ENCODE measurements at regions not wholly inside any gene's neighbourhood (a gene's known extent, or its start where the extent isn't known, plus 50 kb on each side); places are given as distances from the start of the nearest gene placed in this dataset.
"Not testable (repeated sequence)": the region's sequence is repeated elsewhere in the genome, so short reads cannot be mapped to it uniquely, and the experiment has no call there.

DNA sequence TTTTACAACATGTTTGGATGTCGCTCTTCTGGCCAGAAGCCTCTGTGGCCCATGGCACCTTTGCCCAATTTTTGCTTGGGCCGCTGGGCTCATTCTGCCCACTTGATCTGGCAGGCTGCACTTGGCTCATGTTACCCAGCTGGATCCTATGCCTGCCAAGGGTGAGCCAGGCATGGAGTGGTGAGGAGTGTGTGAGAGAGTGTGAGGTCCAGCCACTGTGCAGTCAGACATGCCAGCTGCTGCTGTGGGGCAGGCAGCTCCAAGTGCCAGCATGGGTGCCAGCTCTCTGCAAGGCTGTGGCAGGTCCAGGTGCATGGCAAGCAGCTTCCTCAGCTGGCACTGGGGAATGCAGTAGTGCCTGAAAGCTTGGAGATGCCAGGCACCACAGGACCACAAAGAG lies 71.0 kb downstream of the EBNA1BP2 start:
- Histone ChIP-seq H3K36me3 (ENCODE audit: insufficient read depth, low read length) (no peaks in the 10 kb centered on the region), H2AFZ (ENCODE audit: low read depth, low read length) (no peak overlapping the region), H3K9me3 (ENCODE audit: insufficient read depth, low read depth, low read length) (no peaks in the 10 kb centered on the region), H3K9ac (ENCODE audit: low read length) (no peak overlapping the region), H3K27me3 (ENCODE audit: insufficient read depth, low read length) (peaks cover 3% of the 10 kb centered on the region), H3K4me3 (ENCODE audit: insufficient read depth, low read depth, low read length) (no peak overlapping the region), H4K20me1 (ENCODE audit: insufficient read depth, low read length) (no peaks in the 10 kb centered on the region), H3K79me2 (ENCODE audit: insufficient read depth, low read length) (no peaks in the 10 kb centered on the region), H3K27ac (ENCODE audit: low read depth, low read length) (no peak overlapping the region), H3K4me1 (ENCODE audit: insufficient read depth, low read length) (no peaks in the 10 kb centered on the region), H3K4me2 (ENCODE audit: low read length) (no peak overlapping the region)
- Mint-ChIP-seq H3K4me1 (ENCODE audit: low read depth, unreplicated experiment) (no peaks in the 10 kb centered on the region), H3K4me3 (ENCODE audit: unreplicated experiment) (no peak overlapping the region), H3K36me3 (ENCODE audit: low read depth, unreplicated experiment) (no peaks in the 10 kb centered on the region), H3K27me3 (ENCODE audit: low read depth, unreplicated experiment) (peaks cover 3% of the 10 kb centered on the region), H3K27ac (ENCODE audit: unreplicated experiment) (no peak overlapping the region), H3K9me3 (ENCODE audit: unreplicated experiment) (peaks cover 16% of the 10 kb centered on the region)
- FAIRE-seq (no peak), DNase-seq (ENCODE audit: low read depth) (no peak)
- TF ChIP-seq EZH2 (IDR thresholded peaks at IDR 0.05; ENCODE audit: insufficient read depth, low read length): no peak
- TF ChIP-seq, protein P1, sequence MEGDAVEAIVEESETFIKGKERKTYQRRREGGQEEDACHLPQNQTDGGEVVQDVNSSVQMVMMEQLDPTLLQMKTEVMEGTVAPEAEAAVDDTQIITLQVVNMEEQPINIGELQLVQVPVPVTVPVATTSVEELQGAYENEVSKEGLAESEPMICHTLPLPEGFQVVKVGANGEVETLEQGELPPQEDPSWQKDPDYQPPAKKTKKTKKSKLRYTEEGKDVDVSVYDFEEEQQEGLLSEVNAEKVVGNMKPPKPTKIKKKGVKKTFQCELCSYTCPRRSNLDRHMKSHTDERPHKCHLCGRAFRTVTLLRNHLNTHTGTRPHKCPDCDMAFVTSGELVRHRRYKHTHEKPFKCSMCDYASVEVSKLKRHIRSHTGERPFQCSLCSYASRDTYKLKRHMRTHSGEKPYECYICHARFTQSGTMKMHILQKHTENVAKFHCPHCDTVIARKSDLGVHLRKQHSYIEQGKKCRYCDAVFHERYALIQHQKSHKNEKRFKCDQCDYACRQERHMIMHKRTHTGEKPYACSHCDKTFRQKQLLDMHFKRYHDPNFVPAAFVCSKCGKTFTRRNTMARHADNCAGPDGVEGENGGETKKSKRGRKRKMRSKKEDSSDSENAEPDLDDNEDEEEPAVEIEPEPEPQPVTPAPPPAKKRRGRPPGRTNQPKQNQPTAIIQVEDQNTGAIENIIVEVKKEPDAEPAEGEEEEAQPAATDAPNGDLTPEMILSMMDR (IDR thresholded peaks at IDR 0.05; ENCODE audit: insufficient read depth, low read depth, low read length): no peak

- Mint-ChIP-seq H3K36me3 (ENCODE audit: low read depth, unreplicated experiment) (no peaks in the 10 kb centered on the region), H3K27ac (ENCODE audit: unreplicated experiment) (no peak overlapping the region), H3K9me3 (ENCODE audit: unreplicated experiment) (peaks cover 3% of the 10 kb centered on the region), H3K4me1 (ENCODE audit: low read depth, unreplicated experiment) (no peaks in the 10 kb centered on the region), H3K27me3 (ENCODE audit: low read depth, unreplicated experiment) (peaks cover 3% of the 10 kb centered on the region), H3K4me3 (ENCODE audit: unreplicated experiment) (no peak overlapping the region)
- Histone ChIP-seq H3K27ac (ENCODE audit: low read depth, low read length) (no peak overlapping the region), H3K9ac (ENCODE audit: low read length) (no peak overlapping the region), H3K79me2 (ENCODE audit: insufficient read depth, low read length) (no peaks in the 10 kb centered on the region), H3K36me3 (ENCODE audit: insufficient read depth, low read length) (no peaks in the 10 kb centered on the region), H3K4me2 (ENCODE audit: low read length) (no peak overlapping the region), H3K9me3 (ENCODE audit: insufficient read depth, low read depth, low read length) (no peaks in the 10 kb centered on the region), H3K4me3 (ENCODE audit: insufficient read depth, low read depth, low read length) (no peak overlapping the region), H3K4me1 (ENCODE audit: insufficient read depth, low read length) (no peaks in the 10 kb centered on the region), H4K20me1 (ENCODE audit: insufficient read depth, low read length) (no peaks in the 10 kb centered on the region), H2AFZ (ENCODE audit: low read depth, low read length) (no peak overlapping the region), H3K27me3 (ENCODE audit: insufficient read depth, low read length) (no peaks in the 10 kb centered on the region)
- DNase-seq (ENCODE audit: low read depth) (no peak), FAIRE-seq (no peak)
- TF ChIP-seq, protein P1 (IDR thresholded peaks at IDR 0.05; ENCODE audit: insufficient read depth, low read depth, low read length): no peak
- no peak for TF ChIP-seq EZH2 (IDR thresholded peaks at IDR 0.05; ENCODE audit: insufficient read depth, low read length)
Observed at GRCh38 chr1:43098200-43098599, 73.9 kb downstream of the EBNA1BP2 start.

GRCh38 chr1:43096528-43096927 lies 75.6 kb downstream of the EBNA1BP2 start:
- not testable (repeated sequence) for H3K36me3 Mint-ChIP-seq (ENCODE audit: low read depth, unreplicated experiment); FAIRE-seq; H3K4me1 Mint-ChIP-seq (ENCODE audit: low read depth, unreplicated experiment); H3K9ac ChIP-seq (ENCODE audit: low read length); H4K20me1 ChIP-seq (ENCODE audit: insufficient read depth, low read length); H3K4me3 Mint-ChIP-seq (ENCODE audit: unreplicated experiment); H3K4me1 ChIP-seq (ENCODE audit: insufficient read depth, low read length); H2AFZ ChIP-seq (ENCODE audit: low read depth, low read length); H3K79me2 ChIP-seq (ENCODE audit: insufficient read depth, low read length); H3K27ac ChIP-seq (ENCODE audit: low read depth, low read length); H3K27me3 Mint-ChIP-seq (ENCODE audit: low read depth, unreplicated experiment); H3K27me3 ChIP-seq (ENCODE audit: insufficient read depth, low read length); DNase-seq (ENCODE audit: low read depth); H3K4me3 ChIP-seq (ENCODE audit: insufficient read depth, low read depth, low read length); H3K9me3 Mint-ChIP-seq (ENCODE audit: unreplicated experiment); H3K36me3 ChIP-seq (ENCODE audit: insufficient read depth, low read length); H3K9me3 ChIP-seq (ENCODE audit: insufficient read depth, low read depth, low read length); H3K4me2 ChIP-seq (ENCODE audit: low read length); H3K27ac Mint-ChIP-seq (ENCODE audit: unreplicated experiment)

- DNase-seq (ENCODE audit: low read depth); H3K4me3 ChIP-seq (ENCODE audit: insufficient read depth, low read depth, low read length); H2AFZ ChIP-seq (ENCODE audit: low read depth, low read length); H3K27me3 ChIP-seq (ENCODE audit: insufficient read depth, low read length); H3K4me1 ChIP-seq (ENCODE audit: insufficient read depth, low read length); H3K9me3 ChIP-seq (ENCODE audit: insufficient read depth, low read depth, low read length); H3K4me3 Mint-ChIP-seq (ENCODE audit: unreplicated experiment); H4K20me1 ChIP-seq (ENCODE audit: insufficient read depth, low read length); FAIRE-seq; H3K79me2 ChIP-seq (ENCODE audit: insufficient read depth, low read length); H3K9me3 Mint-ChIP-seq (ENCODE audit: unreplicated experiment); H3K36me3 ChIP-seq (ENCODE audit: insufficient read depth, low read length); H3K4me2 ChIP-seq (ENCODE audit: low read length); H3K36me3 Mint-ChIP-seq (ENCODE audit: low read depth, unreplicated experiment); H3K27ac Mint-ChIP-seq (ENCODE audit: unreplicated experiment); H3K27ac ChIP-seq (ENCODE audit: low read depth, low read length); H3K4me1 Mint-ChIP-seq (ENCODE audit: low read depth, unreplicated experiment); H3K9ac ChIP-seq (ENCODE audit: low read length): not testable (repeated sequence)
- H3K27me3 Mint-ChIP-seq (ENCODE audit: low read depth, unreplicated experiment): peaks cover 11% of the 10 kb centered on the region
Observed at GRCh38 chr1:43090812-43091211, 81.3 kb downstream of the EBNA1BP2 start.

- H3K4me2 ChIP-seq (ENCODE audit: low read length); H3K9me3 Mint-ChIP-seq (ENCODE audit: unreplicated experiment); H3K4me1 ChIP-seq (ENCODE audit: insufficient read depth, low read length); H4K20me1 ChIP-seq (ENCODE audit: insufficient read depth, low read length); H3K4me3 ChIP-seq (ENCODE audit: insufficient read depth, low read depth, low read length); H3K79me2 ChIP-seq (ENCODE audit: insufficient read depth, low read length); H3K27ac ChIP-seq (ENCODE audit: low read depth, low read length); H3K9ac ChIP-seq (ENCODE audit: low read length); H2AFZ ChIP-seq (ENCODE audit: low read depth, low read length); H3K4me1 Mint-ChIP-seq (ENCODE audit: low read depth, unreplicated experiment); H3K4me3 Mint-ChIP-seq (ENCODE audit: unreplicated experiment); DNase-seq (ENCODE audit: low read depth); H3K36me3 Mint-ChIP-seq (ENCODE audit: low read depth, unreplicated experiment); H3K27me3 ChIP-seq (ENCODE audit: insufficient read depth, low read length); H3K9me3 ChIP-seq (ENCODE audit: insufficient read depth, low read depth, low read length); H3K36me3 ChIP-seq (ENCODE audit: insufficient read depth, low read length); H3K27ac Mint-ChIP-seq (ENCODE audit: unreplicated experiment); FAIRE-seq: not testable (repeated sequence)
- peaks cover 11% of the 10 kb centered on the region for H3K27me3 Mint-ChIP-seq (ENCODE audit: low read depth, unreplicated experiment)
Observed at GRCh38 chr1:43090157-43090556, 81.9 kb downstream of the EBNA1BP2 start.
